SKM-1 (cell line): ENCODE measurements at regions not wholly inside any gene's neighbourhood (a gene's known extent, or its start where the extent isn't known, plus 50 kb on each side); places are given as distances from the start of the nearest gene placed in this dataset.

Source experiments
- DNase-seq: peaks from one replicate; lab custom pipeline; 2025; ENCODE audit not compliant: unreplicated experiment; lab: John Stamatoyannopoulos, UW

DNA sequence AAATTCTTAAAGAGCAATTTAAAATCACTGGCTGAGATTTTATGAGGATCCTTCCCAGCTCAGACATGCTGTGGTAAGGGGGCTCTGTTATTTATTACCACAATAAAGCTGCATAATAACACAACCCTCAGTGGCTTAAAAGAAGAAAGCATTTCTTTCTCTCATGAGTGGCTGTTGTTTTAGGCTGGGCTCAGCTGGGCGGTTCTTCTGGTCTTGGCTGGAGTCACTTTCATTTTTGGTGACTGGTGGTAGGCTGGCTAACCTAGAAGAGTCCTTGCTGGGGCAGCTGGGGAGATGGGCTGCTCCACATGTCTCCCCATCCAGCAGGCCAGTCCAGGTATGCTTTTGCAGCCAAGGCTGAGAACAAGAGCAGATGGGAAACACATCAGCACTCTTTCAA lies 113.0 kb upstream of the MSX1 start:
- DNase-seq: no peak

DNA sequence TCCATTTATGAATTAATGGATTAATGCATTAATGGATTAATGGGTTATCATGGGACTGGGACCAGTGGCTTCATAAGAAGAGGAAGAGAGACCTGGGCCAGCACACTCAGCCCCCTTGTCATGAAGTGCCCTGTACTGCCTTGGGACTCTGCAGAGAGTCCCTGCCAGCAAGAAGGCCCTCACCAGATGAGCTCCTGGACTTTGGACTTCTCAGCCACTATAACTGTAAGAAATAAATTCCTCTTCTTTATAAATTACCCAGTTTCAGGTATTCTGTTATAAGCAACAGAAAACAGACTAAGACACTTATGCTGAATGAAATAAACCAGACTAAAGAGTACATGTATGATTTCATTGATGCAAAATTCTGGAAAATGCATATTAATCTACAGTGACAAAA lies 119.4 kb upstream of the MSX1 start:
- DNase-seq: no peak

DNA sequence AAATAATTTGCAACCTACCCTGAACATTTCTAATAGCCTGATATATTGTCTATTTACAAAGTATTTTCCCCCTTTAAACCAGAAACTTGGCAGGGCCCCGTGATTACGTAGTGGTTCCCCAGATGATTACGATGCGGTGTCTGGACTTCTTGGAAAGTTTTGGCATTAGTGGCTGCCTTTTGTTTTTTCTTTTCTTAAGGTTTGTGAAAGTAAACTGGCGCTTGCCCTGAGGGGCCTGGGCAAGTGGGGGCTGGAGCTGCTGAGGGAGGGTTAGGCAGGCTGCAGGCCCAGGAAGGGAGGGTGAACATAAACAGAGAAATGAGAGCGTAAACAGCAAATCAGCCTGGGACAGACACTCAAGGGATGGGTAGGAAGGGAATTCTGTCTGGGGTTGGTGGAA lies 123.6 kb upstream of the MSX1 start:
- DNase-seq: no peak

GRCh38 chr4:4735136-4735750 lies 124.2 kb upstream of the MSX1 start:
- no peak for DNase-seq

DNA sequence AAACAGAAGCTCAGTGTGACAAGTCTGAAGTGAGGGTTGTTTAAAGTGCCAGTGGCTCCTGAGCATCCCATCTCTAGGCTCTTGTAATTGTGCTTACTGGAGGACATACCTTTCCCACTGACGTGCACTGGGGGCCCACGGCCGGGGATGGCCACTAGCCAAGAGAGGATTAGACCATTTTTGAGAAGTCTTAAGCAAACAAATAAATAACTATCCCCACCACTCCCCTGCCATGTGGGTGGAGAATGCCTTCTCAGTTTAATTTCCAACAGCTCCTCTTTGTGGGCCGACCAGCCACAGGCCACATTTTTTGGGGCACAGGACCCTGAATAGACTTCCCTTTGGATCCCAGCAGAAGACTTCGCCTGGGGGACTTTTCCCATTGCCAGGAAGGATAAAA lies 125.0 kb upstream of the MSX1 start:
- DNase-seq: no peak

DNA sequence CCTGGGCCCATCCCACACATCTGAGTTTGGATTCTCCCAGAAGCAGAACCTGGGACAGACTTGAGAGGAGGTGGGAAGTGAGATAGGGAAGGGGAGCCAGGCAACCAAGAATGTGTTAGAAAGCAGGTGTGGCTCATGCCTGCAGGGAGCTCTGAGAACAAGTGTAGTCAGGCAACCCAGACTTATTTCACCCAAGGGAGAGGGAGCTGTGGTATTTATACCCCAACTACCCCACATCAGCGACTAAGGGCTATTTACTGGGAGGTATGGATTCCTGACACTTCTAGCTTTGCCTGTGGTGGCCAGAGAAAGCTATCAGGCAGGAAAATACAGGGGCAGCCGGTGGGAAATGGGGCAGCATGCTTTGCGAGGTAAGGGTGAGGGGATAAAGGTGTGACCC lies 125.8 kb upstream of the MSX1 start:
- DNase-seq: no peak

DNA sequence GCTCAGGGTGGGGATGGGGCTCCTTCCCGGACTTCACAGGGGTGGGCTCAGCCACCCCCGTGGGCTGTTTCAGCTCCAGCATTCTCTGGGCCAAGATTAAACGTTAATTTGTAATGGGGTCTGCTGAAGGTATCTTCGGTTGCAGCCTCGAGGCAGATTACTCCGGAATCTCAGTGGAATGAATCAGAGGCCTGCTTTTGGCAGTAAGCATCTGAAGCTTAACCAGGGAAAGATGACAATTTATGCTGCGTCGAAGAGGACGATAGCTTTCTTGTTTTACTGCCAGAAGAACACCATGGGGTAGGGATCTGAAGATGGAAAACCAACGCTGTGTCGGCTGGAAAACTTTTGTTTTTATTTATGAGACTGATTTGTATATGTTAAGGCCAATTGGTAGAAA lies 129.2 kb upstream of the MSX1 start:
- no peak for DNase-seq

- no peak for DNase-seq
Measured at GRCh38 chr4:4729206-4729605, 130.3 kb upstream of the MSX1 start.

DNA sequence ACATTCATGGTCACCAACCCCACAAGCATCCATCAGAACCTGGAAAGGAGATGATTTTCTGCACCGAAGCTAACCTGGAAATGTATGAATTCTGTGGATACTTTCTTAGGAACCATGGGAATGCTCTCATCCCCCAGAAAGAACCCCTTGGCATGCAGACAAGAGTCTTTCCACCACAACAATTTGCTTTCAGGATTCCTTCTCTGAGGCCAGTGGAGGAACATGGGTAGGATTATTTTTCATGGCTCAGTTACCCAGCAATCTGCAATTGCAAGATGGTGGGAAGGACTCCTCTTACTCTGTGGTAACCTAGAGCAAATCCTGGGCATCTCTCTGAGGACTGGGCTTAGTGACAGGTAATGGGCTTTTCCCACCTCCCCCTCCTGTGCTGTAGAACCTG lies 131.9 kb upstream of the MSX1 start:
- no peak for DNase-seq

DNA sequence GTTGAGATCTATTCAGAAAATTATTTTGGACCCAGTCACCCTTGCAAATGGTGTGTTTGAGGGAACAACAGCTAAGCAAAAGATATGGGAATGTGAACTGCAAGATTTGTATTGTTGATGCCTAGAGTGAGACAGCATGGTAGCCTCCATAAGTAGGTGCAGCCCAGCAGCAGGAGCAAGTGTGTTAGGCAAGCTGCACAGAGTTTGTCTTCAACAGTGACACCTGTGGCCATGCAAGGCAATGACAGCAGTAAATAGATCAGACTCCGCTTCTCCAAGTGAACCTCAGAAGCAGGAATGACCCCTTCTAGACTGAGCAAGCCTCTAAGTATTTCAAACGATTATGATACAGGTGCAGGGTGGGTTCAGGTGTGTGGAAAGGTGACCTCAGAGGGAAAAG lies 133.4 kb upstream of the MSX1 start:
- no peak for DNase-seq

DNA sequence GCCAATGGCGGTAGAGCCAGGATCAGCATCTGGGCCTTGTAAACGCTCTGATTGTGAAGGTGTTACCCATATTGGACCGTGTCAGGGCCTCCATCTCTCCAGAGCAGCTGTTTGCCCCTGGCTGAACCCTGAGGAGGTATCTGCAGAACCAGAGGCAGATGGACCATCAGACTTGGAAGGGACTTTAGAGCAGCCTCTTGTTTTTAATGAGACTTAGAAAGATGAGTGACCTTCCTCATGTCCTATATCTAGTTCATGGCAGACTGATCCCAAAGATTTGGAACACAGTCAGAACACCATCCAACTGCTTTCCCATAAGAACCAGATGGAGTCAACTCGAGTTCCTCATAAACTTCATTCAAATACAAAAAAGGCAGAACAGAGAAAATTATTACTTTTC lies 135.1 kb upstream of the MSX1 start:
- no peak for DNase-seq

GRCh38 chr4:4721636-4722035 lies 137.8 kb upstream of the MSX1 start:
- DNase-seq: no peak

- DNase-seq: no peak
Measured at GRCh38 chr4:4720646-4721045, 138.8 kb upstream of the MSX1 start.

DNA sequence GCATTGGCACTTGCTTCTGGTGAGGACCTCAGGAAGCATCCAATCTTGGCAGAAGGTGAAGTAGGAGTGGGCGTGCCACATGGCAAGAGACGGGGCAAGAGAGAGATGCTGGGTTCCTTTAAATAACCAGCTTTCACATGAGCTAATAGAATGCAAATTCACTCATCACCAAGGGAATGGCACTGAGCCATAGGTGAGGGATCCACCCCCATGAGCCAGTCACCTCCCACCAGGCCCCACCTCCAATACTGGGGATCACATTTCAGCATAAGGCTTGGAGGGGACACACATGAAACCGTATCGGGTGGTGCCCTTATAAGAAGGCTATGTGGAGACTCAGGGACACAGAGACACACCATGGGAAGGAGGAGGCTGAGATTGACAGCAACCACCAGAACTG lies 140.0 kb upstream of the MSX1 start:
- DNase-seq: no peak

DNA sequence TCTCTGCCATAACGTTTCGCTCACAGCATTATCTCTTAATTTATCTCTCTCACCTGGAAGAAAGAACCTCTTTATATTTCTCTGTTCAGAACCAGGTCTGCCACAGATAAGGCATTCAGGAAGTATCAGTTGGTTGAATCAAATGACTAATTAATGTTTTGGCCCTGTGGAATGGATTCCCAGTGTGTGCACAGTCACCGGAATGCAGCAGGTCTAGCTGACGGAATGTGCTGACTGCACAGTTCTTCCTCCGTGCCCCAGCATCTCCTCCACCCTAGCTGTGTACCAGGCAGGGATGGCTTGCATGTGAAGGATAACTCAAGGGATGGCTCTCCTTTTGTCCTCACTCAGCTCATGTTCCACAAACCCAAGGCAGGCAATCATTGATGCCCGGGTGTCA lies 141.8 kb upstream of the MSX1 start:
- no peak for DNase-seq

- DNase-seq: no peak
Measured at GRCh38 chr4:4714331-4714730, 145.1 kb upstream of the MSX1 start.

DNA sequence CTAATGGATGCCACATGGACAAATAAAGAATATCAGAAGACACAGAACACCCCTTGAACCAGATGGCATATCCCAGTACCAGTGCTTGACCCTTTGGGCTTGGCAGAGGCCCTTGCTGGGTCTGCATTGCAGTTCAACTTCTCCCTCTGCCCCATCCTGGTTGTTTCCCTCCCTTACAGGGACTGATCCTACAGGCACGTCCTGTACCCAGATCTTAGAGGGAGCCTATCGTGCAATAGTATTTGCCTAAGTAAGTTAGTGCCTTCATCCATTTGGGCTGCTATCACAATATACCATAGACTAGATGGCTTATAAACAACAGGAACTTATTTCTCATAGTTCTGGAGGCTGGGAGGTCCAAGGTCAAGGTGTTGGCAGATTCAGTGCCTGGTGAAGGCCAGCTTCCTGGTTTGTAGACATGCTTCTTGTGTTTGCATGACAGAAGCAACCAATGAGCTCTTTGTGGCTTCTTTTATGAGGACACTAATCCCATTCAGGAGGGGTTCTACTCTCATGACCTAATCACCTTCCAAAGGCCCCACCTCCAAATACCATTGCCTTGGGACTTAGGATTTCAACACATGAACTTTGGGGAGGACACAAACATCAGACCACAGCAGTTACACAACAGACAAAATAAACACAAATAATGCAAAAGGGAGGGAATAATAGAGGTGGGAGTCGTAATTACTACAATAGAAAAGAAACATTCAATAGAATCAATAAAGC lies 146.5 kb upstream of the MSX1 start:
- DNase-seq: no peak

GRCh38 chr4:4711902-4712301 lies 147.6 kb upstream of the MSX1 start:
- no peak for DNase-seq

DNA sequence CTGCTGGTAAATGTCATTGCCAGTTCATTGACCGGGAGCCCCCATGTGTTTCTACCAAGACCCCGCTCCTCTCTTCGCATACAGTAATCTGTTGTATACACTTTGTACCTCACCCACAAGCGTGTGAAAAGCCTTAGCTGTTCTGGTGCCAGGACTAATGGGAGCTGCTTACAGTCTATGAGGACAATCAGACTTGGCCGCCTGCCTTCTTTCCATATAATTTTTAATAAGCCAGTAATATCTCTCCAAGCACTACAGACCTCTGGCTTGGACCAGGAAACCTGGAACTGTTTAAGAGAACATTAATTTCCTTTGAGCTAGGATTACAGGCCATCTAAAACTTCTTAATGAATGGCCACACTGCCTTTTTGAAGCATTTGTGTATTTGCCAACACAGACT lies 149.7 kb upstream of the MSX1 start:
- no peak for DNase-seq

- DNase-seq: peak; percentile 95
Measured at GRCh38 chr4:4704267-4704666, 155.2 kb upstream of the MSX1 start.

GRCh38 chr4:4697584-4697983 lies 155.7 kb upstream of the STX18 start:
- DNase-seq: no peak

DNA sequence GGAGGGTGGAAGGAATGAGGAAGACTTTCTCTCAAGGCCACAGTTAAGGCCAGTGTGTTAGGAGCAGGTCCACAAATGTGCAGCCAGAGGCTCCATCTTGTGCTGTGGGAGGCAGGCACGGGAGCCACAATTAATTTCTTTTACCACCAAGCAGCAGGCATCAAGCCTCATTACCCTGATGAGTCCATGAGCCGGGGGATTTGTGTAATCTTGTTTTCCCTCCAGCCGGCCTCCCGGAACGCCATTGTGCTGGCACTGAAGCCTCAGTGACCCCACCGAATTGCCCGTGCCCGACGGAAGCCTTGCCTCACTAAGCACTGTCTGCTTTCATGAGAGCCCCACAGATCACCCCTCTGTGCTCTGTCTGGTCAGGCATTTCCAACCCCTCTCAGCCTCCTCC lies 154.7 kb upstream of the STX18 start:
- no peak for DNase-seq

DNA sequence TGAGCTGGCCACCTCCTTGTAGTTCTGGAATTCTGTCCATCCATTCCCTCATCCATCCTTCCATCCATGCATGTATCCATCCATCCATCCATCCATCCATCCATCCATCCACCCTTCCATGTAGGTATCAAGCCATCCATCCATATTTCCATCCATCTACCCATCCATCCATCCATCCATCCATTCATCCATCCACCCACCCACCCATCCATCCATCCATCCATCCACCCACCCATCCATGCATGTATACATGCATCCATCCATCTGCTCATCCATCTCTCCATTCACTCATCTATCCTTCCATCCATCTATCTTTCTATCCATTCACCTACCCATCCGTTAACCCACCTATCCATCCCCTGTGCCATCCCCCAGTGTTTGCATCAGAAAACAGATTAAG lies 153.6 kb upstream of the STX18 start:
- DNase-seq: no peak
